ENCODE measurements at regions not wholly inside any gene's neighbourhood (a gene's known extent, or its start where the extent isn't known, plus 50 kb on each side); places are given as distances from the start of the nearest gene placed in this dataset.

- no peaks in the 10 kb centered on the region for H3K36me3 ChIP-seq
- no peak for ATAC-seq
- no peaks in the 10 kb centered on the region for H3K4me1 ChIP-seq
- TF ChIP-seq CTCF (IDR thresholded peaks at IDR 0.05), result no peak
- no peak overlapping the region for H3K4me3 ChIP-seq
- no peaks in the 10 kb centered on the region for H3K27me3 ChIP-seq
- no peak for DNase-seq
- intact Hi-C loops (cut with DNase I), result no loop called here
- H3K9me3 ChIP-seq, result peaks cover 0 to 3% (median 0%) of the 10 kb centered on the region in 11 donors
- 82 to 90% methylated on average over 1 of the region's 1 CpG for WGBS, 2 donors
- no peak overlapping the region for H3K27ac ChIP-seq
Measured at GRCh38 chr6:9172096-9172495, 736.8 kb upstream of the SLC35B3 start.

GRCh38 chr6:9168669-9169068, 733.3 kb upstream of the SLC35B3 start:
- Histone ChIP-seq H3K27ac (no peak overlapping the region), H3K4me1 (no peaks in the 10 kb centered on the region), H3K27me3 (no peaks in the 10 kb centered on the region), H3K4me3 (no peak overlapping the region), H3K36me3 (no peaks in the 10 kb centered on the region), H3K9me3 (peaks cover 0 to 21% (median 8%) of the 10 kb centered on the region in 11 donors)
- ATAC-seq, result no peak
- no peak for TF ChIP-seq CTCF (IDR thresholded peaks at IDR 0.05)
- intact Hi-C loops (cut with DNase I), result no loop called here
- 84% methylated on average over 1 of the region's 1 CpG for WGBS, 2 donors
- DNase-seq, result no peak

DNA sequence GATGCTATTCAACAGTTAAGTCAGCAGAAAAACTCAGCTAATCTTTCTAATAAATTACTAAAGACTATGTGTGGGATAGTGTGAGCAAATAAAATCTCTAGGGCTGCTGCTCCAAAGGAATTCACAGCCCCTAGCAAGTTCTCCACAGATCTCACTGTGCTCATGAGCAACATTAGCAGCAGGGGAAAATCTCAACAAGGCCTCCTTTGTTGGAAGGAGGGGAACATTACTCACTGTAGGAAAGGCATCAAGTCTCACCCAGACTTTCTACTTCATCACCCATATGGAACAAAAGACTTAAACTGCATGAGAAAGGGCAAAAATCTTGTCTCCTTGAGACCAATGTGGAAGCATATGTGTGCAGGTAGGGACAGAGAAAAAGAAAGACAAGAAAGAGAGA, 726.4 kb upstream of the SLC35B3 start:
- DNase-seq, result no peak
- intact Hi-C loops (cut with DNase I), result no loop called here
- TF ChIP-seq CTCF (IDR thresholded peaks at IDR 0.05), result no peak
- H3K4me3 ChIP-seq, result no peak overlapping the region
- no peaks in the 10 kb centered on the region for H3K4me1 ChIP-seq
- no peak for ATAC-seq
- H3K27me3 ChIP-seq, result no peaks in the 10 kb centered on the region
- H3K36me3 ChIP-seq, result no peaks in the 10 kb centered on the region
- H3K9me3 ChIP-seq, result peaks cover 0 to 44% (median 22%) of the 10 kb centered on the region in 11 donors
- H3K27ac ChIP-seq, result no peak overlapping the region

DNA sequence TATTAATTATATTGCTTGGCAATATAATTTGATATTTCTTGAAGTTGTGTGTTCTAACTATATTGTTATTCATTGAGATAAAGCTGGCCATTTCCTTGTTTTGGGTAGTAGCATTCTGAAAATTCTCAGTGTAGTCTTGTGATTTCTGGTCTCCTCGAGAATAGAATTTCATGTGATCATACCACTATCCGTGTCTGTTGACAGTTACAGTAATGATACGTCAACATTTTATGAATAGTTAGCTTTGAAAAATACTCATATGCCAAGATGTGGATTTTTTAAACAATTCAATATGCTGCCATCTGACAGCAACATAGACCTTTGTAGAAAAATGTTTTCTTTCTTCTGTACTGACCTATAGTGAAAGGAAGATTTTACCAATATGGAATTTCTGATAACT, 723.7 kb upstream of the SLC35B3 start:
- peaks cover 0 to 36% (median 12%) of the 10 kb centered on the region in 11 donors for H3K9me3 ChIP-seq
- 80 to 86% methylated on average over 3 of the region's 3 CpGs for WGBS, 2 donors
- no peaks in the 10 kb centered on the region for H3K27me3 ChIP-seq
- DNase-seq (no peak), ATAC-seq (no peak)
- H3K27ac ChIP-seq, result no peak overlapping the region
- H3K4me1 ChIP-seq, result no peaks in the 10 kb centered on the region
- TF ChIP-seq CTCF (IDR thresholded peaks at IDR 0.05), result no peak
- no peaks in the 10 kb centered on the region for H3K36me3 ChIP-seq
- intact Hi-C loops (cut with DNase I), result no loop called here
- H3K4me3 ChIP-seq, result no peak overlapping the region

GRCh38 chr6:9155836-9156235, 720.5 kb upstream of the SLC35B3 start:
- no peaks in the 10 kb centered on the region for H3K27me3 ChIP-seq
- peaks cover 0 to 8% (median 0%) of the 10 kb centered on the region in 11 donors for H3K9me3 ChIP-seq
- H3K4me1 ChIP-seq, result no peaks in the 10 kb centered on the region
- ATAC-seq (no peak), DNase-seq (no peak)
- H3K27ac ChIP-seq, result no peak overlapping the region
- 45 to 63% methylated on average over 3 of the region's 3 CpGs for WGBS, 2 donors
- no peaks in the 10 kb centered on the region for H3K36me3 ChIP-seq
- intact Hi-C loops (cut with DNase I), result no loop called here
- no peak overlapping the region for H3K4me3 ChIP-seq
- no peak for TF ChIP-seq CTCF (IDR thresholded peaks at IDR 0.05)
